ENCODE measurements at regions not wholly inside any gene's neighbourhood (a gene's known extent, or its start where the extent isn't known, plus 50 kb on each side); places are given as distances from the start of the nearest gene placed in this dataset.

DNA sequence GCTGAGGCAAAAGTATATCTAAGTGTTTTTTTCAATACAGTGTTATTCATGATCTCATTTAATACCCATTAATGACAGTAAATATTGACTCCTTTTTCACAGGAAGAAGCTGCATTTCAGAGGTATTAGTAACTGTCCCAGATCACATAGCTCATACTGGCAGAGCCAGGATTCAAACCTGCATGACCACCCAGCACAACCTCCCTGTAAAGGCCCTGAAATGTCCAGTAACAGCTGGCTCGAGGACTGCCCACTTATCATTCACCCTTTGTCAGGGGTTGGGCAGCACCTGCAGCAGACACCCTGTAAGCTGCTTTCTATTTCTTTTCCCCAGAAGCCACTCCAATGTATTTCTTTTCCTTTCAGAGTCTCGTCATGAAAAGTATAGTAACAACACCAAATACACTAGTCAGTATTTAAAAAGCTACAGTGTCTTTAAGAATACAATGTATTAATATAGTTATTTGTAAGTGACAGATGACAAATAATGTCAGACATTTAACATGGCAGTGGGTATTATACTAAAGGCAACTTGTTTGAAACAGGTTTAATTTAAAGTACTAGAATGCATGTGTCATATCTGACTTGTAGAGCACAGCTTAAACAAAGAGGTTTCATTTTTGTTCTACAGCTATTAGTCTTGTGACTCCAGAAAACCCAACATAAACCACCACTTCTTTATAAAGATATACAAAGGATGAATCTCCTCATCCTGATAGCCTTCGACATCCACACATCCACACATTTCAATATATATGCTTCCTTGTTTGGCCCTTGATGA is 841.6 kb upstream of the GJE1 start:
- TF ChIP-seq CTCF (IDR thresholded peaks at IDR 0.05) (no peak), EZH2phosphoT487 (IDR thresholded peaks at IDR 0.05) (no peak), EZH2 (IDR thresholded peaks at IDR 0.05) (no peak)
